ENCODE measurements at regions not wholly inside any gene's neighbourhood (a gene's known extent, or its start where the extent isn't known, plus 50 kb on each side); places are given as distances from the start of the nearest gene placed in this dataset.

DNA sequence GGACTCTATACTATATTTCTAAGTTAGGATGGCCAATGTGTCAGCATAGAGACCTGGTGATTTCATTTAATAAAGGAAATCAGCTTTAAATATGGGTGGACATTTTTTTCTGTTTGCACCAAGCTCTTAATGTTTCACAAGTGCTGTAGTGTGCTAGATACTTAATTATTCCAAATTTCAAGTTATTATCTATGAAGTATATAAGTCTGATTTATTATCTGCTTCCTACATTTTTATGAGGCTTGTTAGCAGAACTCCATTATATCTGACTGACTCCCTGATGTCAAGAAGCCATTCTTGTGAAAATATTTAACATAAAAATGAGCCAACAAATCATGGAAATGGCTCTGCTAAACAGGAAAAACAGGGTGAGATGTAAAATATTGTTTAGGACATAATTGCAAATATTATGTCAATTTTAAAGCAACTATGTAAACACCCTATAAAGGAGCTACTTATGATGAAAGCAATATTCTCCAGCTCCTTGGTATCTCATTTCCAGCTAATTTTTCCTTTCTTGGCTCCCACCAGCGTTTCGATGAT is 1415.2 kb downstream of the GATA3 start:
- Mint-ChIP-seq H3K4me3 (no peak overlapping the region), H3K27me3 (peaks cover 7% of the 10 kb centered on the region), H3K27ac (no peak overlapping the region), H3K36me3 (ENCODE audit: low read depth) (no peaks in the 10 kb centered on the region), H3K4me1 (no peaks in the 10 kb centered on the region)
- ATAC-seq (no peak), DNase-seq (no peak)
- no peaks in the 10 kb centered on the region for H3K9me3 ChIP-seq (ENCODE audit: control insufficient read depth, low read length, poor library complexity, severe bottlenecking)

DNA sequence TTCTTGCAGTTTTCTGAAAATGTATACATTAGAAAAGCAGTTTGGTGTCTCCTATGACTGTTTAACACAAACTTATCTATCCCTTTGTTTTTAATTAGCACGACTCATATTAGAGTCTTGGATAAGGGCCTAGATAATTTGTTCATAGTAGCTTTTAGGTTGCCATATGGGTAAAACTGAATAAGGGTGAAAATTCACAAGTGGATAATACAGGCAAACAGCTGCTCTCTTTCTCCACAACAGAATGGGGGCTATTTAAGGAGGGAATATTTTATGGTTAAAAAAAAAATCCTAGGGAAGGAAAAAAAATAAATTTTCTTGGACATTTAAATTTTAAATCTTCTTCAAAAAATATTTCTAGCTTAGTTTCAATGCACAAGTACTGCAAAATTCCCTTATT is 1416.1 kb downstream of the GATA3 start:
- H3K4me3 Mint-ChIP-seq: no peak overlapping the region
- no peak overlapping the region for H3K27ac Mint-ChIP-seq
- DNase-seq (no peak), ATAC-seq (no peak)
- peaks cover 7% of the 10 kb centered on the region for H3K27me3 Mint-ChIP-seq
- H3K36me3 Mint-ChIP-seq (ENCODE audit: low read depth): no peaks in the 10 kb centered on the region
- H3K4me1 Mint-ChIP-seq: no peaks in the 10 kb centered on the region
- no peaks in the 10 kb centered on the region for H3K9me3 ChIP-seq (ENCODE audit: control insufficient read depth, low read length, poor library complexity, severe bottlenecking)

DNA sequence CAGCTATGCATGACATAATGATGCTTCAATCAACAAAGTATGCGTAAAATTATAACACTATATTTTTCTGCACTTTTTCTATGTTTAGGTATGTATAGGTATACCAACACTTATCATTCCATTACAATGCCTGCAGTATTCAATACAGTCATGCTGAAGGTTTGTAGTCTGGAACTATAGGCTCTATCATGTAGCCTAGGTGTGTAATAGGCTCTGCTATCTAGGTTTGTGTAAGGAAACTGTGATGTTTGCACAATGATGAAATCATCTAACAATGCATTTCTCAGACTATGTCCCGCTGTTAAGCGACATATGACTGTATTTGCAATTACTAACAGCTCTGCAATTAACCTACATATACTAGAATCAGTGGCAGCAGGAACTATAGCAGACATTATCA is 1447.5 kb downstream of the GATA3 start:
- DNase-seq (no peak), ATAC-seq (no peak)
- Mint-ChIP-seq H3K4me3 (no peak overlapping the region), H3K36me3 (ENCODE audit: low read depth) (no peaks in the 10 kb centered on the region), H3K4me1 (no peaks in the 10 kb centered on the region), H3K27me3 (peaks cover 12% of the 10 kb centered on the region), H3K27ac (no peak overlapping the region)
- H3K9me3 ChIP-seq (ENCODE audit: control insufficient read depth, low read length, poor library complexity, severe bottlenecking): no peaks in the 10 kb centered on the region

DNA sequence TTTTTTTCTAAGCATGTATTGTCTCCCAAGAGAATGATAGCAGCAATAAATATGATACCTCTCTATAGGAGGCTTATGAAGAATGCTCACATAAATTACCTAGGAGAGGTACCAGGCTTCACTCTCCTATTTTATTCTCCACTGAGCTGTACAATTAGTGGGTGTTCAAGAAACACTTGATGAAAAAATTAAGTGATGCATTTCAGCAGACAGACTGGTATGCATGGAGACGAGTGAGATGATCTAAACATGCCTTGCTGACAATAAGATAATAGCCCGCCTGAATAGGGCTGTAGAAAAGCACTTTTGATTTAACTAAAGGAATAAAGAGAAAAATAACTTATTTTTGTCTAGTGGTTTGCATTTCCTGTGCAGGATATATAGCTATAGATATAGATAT is 1449.7 kb downstream of the GATA3 start:
- ATAC-seq (no peak), DNase-seq (no peak)
- Mint-ChIP-seq H3K36me3 (ENCODE audit: low read depth) (no peaks in the 10 kb centered on the region), H3K27ac (no peak overlapping the region), H3K27me3 (peaks cover 18% of the 10 kb centered on the region), H3K4me3 (no peak overlapping the region), H3K4me1 (no peaks in the 10 kb centered on the region)
- no peaks in the 10 kb centered on the region for H3K9me3 ChIP-seq (ENCODE audit: control insufficient read depth, low read length, poor library complexity, severe bottlenecking)

DNA sequence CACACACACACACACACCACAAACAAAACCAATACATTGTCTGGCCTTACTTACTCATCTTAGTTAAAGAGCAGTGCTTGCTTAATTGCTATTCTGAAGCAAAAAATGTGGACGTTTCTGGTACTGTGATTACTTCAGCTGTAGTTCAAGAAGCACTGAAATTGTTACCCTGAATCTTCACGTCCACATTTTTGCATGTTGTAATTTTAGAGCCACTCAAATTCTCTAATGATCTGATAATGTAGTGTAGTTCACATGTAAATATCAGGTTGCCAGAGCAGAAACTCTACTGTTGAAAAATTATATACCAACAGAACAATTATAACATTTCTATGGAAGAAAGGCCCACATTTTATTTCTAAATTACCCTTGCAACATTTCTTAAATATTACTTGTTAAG is 1451.1 kb downstream of the GATA3 start:
- Mint-ChIP-seq H3K4me1 (no peaks in the 10 kb centered on the region), H3K27me3 (peaks cover 15% of the 10 kb centered on the region), H3K4me3 (no peak overlapping the region), H3K36me3 (ENCODE audit: low read depth) (no peaks in the 10 kb centered on the region), H3K27ac (no peak overlapping the region)
- no peaks in the 10 kb centered on the region for H3K9me3 ChIP-seq (ENCODE audit: control insufficient read depth, low read length, poor library complexity, severe bottlenecking)
- DNase-seq (no peak), ATAC-seq (no peak)

DNA sequence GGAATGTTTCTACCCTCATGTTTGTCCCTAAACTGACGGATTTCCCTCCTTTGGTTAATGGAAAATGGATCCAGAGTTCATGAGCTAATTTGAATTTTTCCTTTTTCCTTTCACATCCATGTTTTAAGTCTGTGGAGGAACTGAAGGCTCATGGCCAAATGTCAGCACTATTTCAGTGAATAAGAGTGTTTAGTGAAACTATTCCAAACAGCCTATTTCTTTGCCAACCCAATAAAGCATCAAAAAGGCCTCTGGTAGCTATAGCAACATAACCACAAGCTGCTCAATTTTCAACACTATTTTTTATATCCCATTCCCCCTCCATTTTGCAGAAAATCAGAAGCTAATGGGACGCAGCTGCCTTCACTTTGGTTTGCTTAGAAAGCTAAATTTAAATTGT is 1454.1 kb downstream of the GATA3 start:
- Mint-ChIP-seq H3K4me1 (no peaks in the 10 kb centered on the region), H3K36me3 (ENCODE audit: low read depth) (no peaks in the 10 kb centered on the region)

DNA sequence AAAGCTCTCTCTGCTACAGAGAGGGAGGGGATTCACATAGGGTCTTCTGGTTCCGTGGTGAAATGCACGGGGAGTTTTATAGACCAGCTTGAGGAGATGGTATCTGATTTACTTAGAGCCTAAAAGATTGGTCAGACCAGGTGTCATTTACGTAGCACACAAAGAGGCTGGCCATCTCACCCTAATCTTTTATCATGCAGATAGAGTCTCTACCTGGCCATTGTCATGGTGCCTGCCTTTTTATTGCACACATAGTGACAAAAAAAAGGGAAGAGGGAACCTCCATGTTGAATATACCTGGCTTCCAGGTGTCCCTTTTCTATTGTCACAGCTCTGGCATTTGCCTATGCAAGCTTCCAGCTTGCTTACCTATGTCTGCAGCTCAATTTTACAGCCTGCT is 1456.1 kb downstream of the GATA3 start:
- Mint-ChIP-seq H3K27me3 (peaks cover 6% of the 10 kb centered on the region), H3K36me3 (ENCODE audit: low read depth) (no peaks in the 10 kb centered on the region), H3K4me3 (no peak overlapping the region), H3K27ac (no peak overlapping the region), H3K4me1 (no peaks in the 10 kb centered on the region)
- ATAC-seq (no peak), DNase-seq (no peak)
- H3K9me3 ChIP-seq (ENCODE audit: control insufficient read depth, low read length, poor library complexity, severe bottlenecking): no peaks in the 10 kb centered on the region

More for the DNA sequence above, 1454.1 kb downstream of the GATA3 start:
- no peak overlapping the region for H3K27ac Mint-ChIP-seq
- H3K27me3 Mint-ChIP-seq: peaks cover 6% of the 10 kb centered on the region
- H3K9me3 ChIP-seq (ENCODE audit: control insufficient read depth, low read length, poor library complexity, severe bottlenecking): no peaks in the 10 kb centered on the region
- no peak for ATAC-seq
- DNase-seq: no peak
- no peak overlapping the region for H3K4me3 Mint-ChIP-seq

DNA sequence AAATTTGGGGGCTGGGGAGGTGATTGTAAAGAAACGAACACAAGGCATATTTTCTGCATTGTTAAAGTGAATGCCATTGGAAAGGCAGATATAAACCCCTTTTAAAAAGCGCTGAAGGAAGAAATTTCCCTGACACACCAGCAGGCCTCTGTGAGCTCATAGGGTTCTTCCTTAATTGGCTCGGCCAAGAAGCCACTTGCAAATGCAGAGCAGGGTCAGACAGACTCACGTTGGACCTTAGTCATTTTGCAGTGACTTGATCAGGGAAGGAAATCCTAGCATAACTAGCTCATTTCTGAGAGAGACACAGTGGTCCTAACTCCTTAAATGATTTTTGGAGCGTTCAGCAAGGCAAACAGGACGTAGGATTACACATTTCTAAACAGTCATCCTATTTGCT is 1461.4 kb downstream of the GATA3 start:
- DNase-seq: no peak
- Mint-ChIP-seq H3K27me3 (no peaks in the 10 kb centered on the region), H3K4me1 (no peaks in the 10 kb centered on the region), H3K36me3 (ENCODE audit: low read depth) (no peaks in the 10 kb centered on the region), H3K4me3 (no peak overlapping the region), H3K27ac (no peak overlapping the region)
- H3K9me3 ChIP-seq (ENCODE audit: control insufficient read depth, low read length, poor library complexity, severe bottlenecking): no peaks in the 10 kb centered on the region
- no peak for ATAC-seq

DNA sequence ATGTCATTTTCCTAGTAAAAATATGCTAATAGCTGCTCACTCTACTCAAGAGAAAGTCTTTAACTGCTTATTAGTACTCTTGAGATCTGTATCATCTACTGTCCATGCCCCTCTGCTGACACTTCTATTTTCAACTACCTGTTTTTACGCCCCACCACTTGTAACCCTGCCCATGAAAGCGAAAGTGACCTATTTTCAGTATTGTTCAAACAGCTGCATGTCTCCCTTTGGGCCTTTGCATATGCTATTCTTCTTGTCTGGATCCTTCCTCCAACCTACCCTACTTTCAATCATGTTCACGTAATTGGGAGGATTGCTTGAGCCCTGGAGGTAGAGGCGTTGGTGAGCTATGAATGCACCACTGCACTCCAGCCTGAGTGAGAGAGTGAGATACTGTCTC is 1481.3 kb downstream of the GATA3 start:
- Mint-ChIP-seq H3K36me3 (ENCODE audit: low read depth) (no peaks in the 10 kb centered on the region), H3K4me3 (no peak overlapping the region), H3K27ac (no peak overlapping the region), H3K27me3 (no peaks in the 10 kb centered on the region), H3K4me1 (no peaks in the 10 kb centered on the region)
- DNase-seq (no peak), ATAC-seq (no peak)
- no peaks in the 10 kb centered on the region for H3K9me3 ChIP-seq (ENCODE audit: control insufficient read depth, low read length, poor library complexity, severe bottlenecking)

DNA sequence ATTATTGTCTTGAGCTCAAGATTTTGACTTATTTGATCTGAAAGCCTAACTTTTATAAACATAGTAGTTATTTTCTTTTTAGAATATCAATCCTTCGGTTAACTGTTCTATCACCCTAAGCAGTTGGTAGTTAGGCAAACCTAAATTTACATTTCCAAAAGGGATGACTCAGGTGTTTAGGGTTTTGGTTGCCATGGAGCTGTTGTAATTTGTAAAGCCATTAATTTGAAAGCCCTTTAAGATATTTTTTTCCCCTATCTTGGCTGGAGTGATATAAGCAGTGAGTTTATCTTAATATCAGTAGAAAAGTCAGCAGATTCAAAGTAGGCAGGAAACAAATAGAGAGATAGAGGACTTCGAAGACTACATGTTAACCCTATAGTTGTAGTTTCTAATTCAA is 1472.6 kb upstream of the CELF2 start:
- no peak for DNase-seq
- no peaks in the 10 kb centered on the region for H3K9me3 ChIP-seq (ENCODE audit: control insufficient read depth, low read length, poor library complexity, severe bottlenecking)
- Mint-ChIP-seq H3K4me3 (no peak overlapping the region), H3K36me3 (ENCODE audit: low read depth) (no peaks in the 10 kb centered on the region), H3K4me1 (no peaks in the 10 kb centered on the region), H3K27me3 (peaks cover 11% of the 10 kb centered on the region), H3K27ac (no peak overlapping the region)
- no peak for ATAC-seq

DNA sequence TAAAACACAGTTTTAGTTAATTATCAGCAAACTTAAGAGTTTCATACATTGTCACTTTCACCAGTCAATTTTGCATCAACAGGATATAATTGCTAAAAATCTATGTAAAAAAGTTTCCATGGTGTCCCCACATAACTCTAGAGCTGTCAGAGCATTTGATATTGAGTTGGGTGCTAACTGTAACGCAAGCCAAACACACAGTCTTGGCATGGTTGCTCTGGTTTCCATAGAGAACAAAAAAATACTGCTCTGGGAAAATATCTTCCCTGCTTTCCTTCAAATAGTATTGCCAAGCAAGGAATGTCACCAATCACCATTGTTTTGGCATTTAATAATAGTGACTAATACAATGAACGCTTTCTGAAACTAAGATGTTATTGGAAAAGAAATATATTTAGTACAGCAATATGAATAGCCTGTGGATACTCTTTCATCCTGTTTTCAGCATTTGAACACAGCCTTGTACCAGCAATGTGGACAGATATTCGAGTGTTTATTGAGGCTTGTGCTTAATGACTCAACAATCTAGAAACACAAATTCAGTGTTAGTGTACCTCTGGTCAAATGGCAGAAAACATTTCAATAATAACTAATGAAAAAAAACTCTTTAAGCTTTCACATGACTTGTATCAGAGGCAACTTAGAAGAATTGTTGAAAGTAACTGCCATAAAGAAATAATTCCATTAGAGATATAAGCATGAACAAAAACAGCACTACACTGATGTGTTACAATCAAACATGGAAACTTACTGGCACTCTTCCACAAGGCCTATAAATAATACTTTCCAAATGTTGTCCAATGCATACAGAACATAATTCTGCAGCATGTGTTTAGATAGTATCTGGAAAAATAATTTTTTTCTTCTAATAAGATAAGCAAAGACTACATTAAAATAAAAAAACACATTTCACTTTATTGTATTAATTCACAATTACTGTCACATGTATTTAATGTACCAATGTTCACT is 1469.5 kb upstream of the CELF2 start:
- Mint-ChIP-seq H3K27ac (no peak overlapping the region), H3K4me3 (no peak overlapping the region), H3K27me3 (peaks cover 11% of the 10 kb centered on the region), H3K36me3 (ENCODE audit: low read depth) (no peaks in the 10 kb centered on the region), H3K4me1 (no peaks in the 10 kb centered on the region)
- ATAC-seq (no peak), DNase-seq (no peak)
- no peaks in the 10 kb centered on the region for H3K9me3 ChIP-seq (ENCODE audit: control insufficient read depth, low read length, poor library complexity, severe bottlenecking)

DNA sequence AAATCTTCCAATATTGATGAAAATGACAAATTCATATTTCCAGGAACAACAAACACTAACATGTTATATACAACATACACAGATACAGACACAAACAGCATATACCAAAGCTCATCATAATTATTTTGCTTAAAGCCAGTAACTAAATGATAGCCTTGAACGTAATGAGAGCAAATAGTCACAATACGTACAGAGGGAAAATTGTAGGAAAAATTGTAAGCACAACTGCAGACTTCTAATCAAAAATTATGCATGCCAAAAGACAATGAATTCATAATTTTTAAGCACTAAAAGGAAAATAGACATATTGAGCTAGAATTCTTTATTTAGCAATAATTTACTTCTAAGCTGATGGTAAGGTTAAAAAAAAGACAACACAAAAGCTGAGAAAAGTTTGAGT is 1466.9 kb upstream of the CELF2 start:
- no peaks in the 10 kb centered on the region for H3K9me3 ChIP-seq (ENCODE audit: control insufficient read depth, low read length, poor library complexity, severe bottlenecking)
- Mint-ChIP-seq H3K36me3 (ENCODE audit: low read depth) (no peaks in the 10 kb centered on the region), H3K27me3 (peaks cover 4% of the 10 kb centered on the region), H3K27ac (no peak overlapping the region), H3K4me1 (no peaks in the 10 kb centered on the region), H3K4me3 (no peak overlapping the region)
- ATAC-seq (no peak), DNase-seq (no peak)

DNA sequence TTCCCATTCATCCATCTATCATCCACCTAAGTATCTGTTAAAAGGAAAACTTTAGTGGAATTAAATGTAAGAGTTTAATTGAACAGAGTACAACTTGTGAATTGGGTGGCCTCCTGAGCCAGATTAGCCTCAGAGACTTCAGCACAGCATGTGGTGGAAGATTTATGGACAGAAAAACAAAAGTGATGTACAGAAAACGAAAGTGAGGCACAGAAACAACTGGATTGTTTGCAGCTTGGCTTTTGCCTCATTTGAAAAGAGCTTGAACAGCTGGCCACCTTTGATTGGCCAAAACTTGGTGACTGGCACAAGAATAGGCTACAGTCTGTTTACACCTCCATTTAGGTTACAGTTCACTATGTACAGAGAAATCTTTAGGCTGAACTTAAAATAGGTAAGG is 1463.4 kb upstream of the CELF2 start:
- no peak overlapping the region for H3K27ac Mint-ChIP-seq
- no peaks in the 10 kb centered on the region for H3K4me1 Mint-ChIP-seq
- H3K36me3 Mint-ChIP-seq (ENCODE audit: low read depth): no peaks in the 10 kb centered on the region
- ATAC-seq: no peak
- DNase-seq: no peak
- no peak overlapping the region for H3K4me3 Mint-ChIP-seq
- no peaks in the 10 kb centered on the region for H3K9me3 ChIP-seq (ENCODE audit: control insufficient read depth, low read length, poor library complexity, severe bottlenecking)
- H3K27me3 Mint-ChIP-seq: no peaks in the 10 kb centered on the region

DNA sequence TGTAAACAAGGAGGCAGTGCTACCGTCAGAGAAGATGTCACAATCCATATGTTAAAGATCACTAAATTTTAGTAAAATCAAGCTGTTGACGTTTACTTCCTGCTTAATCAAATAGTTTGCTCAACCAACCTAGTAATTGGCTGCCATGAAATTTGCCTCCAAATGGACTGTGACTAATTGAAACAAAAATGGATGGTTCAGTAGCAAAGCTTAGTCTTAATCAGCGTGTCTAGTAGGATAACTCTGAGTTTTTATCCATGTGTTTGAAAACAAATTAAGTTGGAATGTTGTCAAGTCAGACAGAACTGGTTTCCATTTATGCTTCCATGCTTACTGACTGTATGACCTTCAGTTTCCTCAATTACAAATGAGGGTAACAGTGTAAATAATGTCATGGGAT is 1456.7 kb upstream of the CELF2 start:
- DNase-seq (no peak), ATAC-seq (no peak)
- Mint-ChIP-seq H3K27me3 (no peaks in the 10 kb centered on the region), H3K4me3 (no peak overlapping the region), H3K4me1 (no peaks in the 10 kb centered on the region), H3K36me3 (ENCODE audit: low read depth) (no peaks in the 10 kb centered on the region), H3K27ac (no peak overlapping the region)
- no peaks in the 10 kb centered on the region for H3K9me3 ChIP-seq (ENCODE audit: control insufficient read depth, low read length, poor library complexity, severe bottlenecking)
